ENCODE measurements at regions not wholly inside any gene's neighbourhood (a gene's known extent, or its start where the extent isn't known, plus 50 kb on each side); places are given as distances from the start of the nearest gene placed in this dataset.

DNA sequence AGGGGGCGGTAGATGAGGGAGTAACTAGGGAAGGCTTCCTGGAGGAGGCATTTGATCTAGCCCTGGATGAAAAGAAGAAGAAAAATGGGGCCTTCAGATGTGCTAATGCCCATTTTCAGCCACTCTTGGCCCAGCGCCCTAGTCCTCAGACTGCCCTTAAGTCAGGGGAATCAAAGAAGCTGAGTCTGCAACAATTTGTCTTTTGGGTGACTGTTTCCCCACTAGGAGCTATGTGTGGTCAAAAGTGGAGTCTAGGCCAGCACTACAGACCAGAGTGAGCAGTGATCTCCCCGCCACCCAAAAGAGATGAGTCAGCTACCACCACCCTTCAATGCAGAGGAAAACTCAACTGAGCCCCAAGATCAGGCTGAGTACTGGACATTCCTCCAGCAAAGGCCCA is 542.1 kb downstream of the BNC2 start:
- no peak for TF ChIP-seq EZH2 (optimal IDR thresholded peaks at IDR 0.05; ENCODE audit: low read depth, low read length)
- TF ChIP-seq, protein P1, sequence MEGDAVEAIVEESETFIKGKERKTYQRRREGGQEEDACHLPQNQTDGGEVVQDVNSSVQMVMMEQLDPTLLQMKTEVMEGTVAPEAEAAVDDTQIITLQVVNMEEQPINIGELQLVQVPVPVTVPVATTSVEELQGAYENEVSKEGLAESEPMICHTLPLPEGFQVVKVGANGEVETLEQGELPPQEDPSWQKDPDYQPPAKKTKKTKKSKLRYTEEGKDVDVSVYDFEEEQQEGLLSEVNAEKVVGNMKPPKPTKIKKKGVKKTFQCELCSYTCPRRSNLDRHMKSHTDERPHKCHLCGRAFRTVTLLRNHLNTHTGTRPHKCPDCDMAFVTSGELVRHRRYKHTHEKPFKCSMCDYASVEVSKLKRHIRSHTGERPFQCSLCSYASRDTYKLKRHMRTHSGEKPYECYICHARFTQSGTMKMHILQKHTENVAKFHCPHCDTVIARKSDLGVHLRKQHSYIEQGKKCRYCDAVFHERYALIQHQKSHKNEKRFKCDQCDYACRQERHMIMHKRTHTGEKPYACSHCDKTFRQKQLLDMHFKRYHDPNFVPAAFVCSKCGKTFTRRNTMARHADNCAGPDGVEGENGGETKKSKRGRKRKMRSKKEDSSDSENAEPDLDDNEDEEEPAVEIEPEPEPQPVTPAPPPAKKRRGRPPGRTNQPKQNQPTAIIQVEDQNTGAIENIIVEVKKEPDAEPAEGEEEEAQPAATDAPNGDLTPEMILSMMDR (IDR thresholded peaks at IDR 0.05; ENCODE audit: low read length): no peak
- no peak for TF ChIP-seq EZH2phosphoT487 (IDR thresholded peaks at IDR 0.05; ENCODE audit: low read length)
- no peak overlapping the region for H3K9ac ChIP-seq (ENCODE audit: low read length)
- no peaks in the 10 kb centered on the region for H4K20me1 ChIP-seq (ENCODE audit: insufficient read depth, low read length)
- H2AFZ ChIP-seq (ENCODE audit: low read length): no peak overlapping the region
- H3K4me1 ChIP-seq (ENCODE audit: low read length): no peaks in the 10 kb centered on the region
- H3K36me3 ChIP-seq (replicated peaks; ENCODE audit: insufficient read depth, low read length): no peaks in the 10 kb centered on the region
- no peak overlapping the region for H3K4me3 ChIP-seq (ENCODE audit: low read length)
- DNase-seq: no peak
- no peaks in the 10 kb centered on the region for H3K79me2 ChIP-seq (ENCODE audit: low read length)
- H3K4me2 ChIP-seq (ENCODE audit: low read depth, low read length): no peak overlapping the region
- no peaks in the 10 kb centered on the region for H3K9me2 ChIP-seq (replicated peaks; ENCODE audit: insufficient read depth, low read length)
- H3F3A ChIP-seq (ENCODE audit: insufficient read depth, low read length): no peaks in the 10 kb centered on the region
- no peaks in the 10 kb centered on the region for H3K9me3 ChIP-seq (replicated peaks; ENCODE audit: insufficient read depth, low read length)
- no peak overlapping the region for H3K27ac ChIP-seq (ENCODE audit: low read length)
- no peaks in the 10 kb centered on the region for H3K27me3 ChIP-seq (replicated peaks; ENCODE audit: insufficient read depth, low read length)

DNA sequence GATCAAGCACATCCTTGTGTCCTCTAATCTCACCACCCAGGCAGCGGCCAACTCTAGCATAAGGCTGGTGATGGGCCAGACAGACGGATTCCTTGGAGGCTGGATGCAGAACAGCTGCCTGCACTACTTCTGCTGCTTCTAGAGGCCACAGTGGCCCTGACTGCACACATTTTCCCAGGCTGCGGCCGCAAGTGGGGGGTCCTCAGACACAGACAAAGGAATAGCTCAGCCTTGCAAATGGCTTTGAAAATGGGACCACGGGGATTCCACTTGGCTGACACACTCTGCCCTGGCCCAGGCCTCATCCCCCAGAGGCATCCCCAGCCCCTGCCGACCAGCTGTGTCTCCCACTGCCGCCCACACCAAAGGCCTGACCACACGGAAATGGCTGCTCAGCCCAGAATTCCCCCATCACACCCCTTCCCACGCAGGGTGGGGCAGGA is 540.8 kb downstream of the BNC2 start:
- no peak for DNase-seq
- TF ChIP-seq, protein P1 (IDR thresholded peaks at IDR 0.05; ENCODE audit: low read length): no peak
- no peak for TF ChIP-seq EZH2phosphoT487 (IDR thresholded peaks at IDR 0.05; ENCODE audit: low read length)
- TF ChIP-seq EZH2 (optimal IDR thresholded peaks at IDR 0.05; ENCODE audit: low read depth, low read length): no peak

DNA sequence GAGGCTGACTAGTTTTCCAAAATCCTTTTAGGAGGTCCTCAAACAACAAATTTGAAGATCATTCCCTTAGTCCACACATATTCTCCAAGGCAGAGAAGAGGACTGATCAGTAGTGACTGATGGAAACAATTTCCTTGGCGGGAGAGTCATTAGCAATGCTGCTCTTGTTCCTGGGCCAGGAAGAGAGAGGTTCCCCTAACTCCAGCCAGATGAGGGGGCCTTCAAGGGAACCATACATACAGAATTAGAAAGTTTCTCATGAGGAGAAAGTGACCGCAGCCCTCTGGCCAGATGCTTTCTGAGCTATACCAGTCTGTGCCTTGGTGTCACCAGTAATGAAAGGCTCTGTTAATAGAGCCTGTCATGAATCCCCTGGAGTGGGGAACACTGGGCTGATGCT is 539.4 kb downstream of the BNC2 start:
- Histone ChIP-seq H3K36me3 (replicated peaks; ENCODE audit: insufficient read depth, low read length) (no peaks in the 10 kb centered on the region), H3K27me3 (replicated peaks; ENCODE audit: insufficient read depth, low read length) (no peaks in the 10 kb centered on the region)
- TF ChIP-seq EZH2 (optimal IDR thresholded peaks at IDR 0.05; ENCODE audit: low read depth, low read length): no peak
- TF ChIP-seq, protein P1 (IDR thresholded peaks at IDR 0.05; ENCODE audit: low read length): no peak
- TF ChIP-seq EZH2phosphoT487 (IDR thresholded peaks at IDR 0.05; ENCODE audit: low read length): no peak

More for the DNA sequence above, 540.8 kb downstream of the BNC2 start:
- H3K9me3 ChIP-seq (replicated peaks; ENCODE audit: insufficient read depth, low read length): no peaks in the 10 kb centered on the region
- H3K27me3 ChIP-seq (replicated peaks; ENCODE audit: insufficient read depth, low read length): no peaks in the 10 kb centered on the region
- no peaks in the 10 kb centered on the region for H3K9me2 ChIP-seq (replicated peaks; ENCODE audit: insufficient read depth, low read length)
- no peak overlapping the region for H3K4me3 ChIP-seq (ENCODE audit: low read length)
- no peak overlapping the region for H3K9ac ChIP-seq (ENCODE audit: low read length)
- no peaks in the 10 kb centered on the region for H3K4me1 ChIP-seq (ENCODE audit: low read length)
- H3K27ac ChIP-seq (ENCODE audit: low read length): no peak overlapping the region
- no peak overlapping the region for H3K4me2 ChIP-seq (ENCODE audit: low read depth, low read length)
- H3K79me2 ChIP-seq (ENCODE audit: low read length): no peaks in the 10 kb centered on the region
- no peak overlapping the region for H2AFZ ChIP-seq (ENCODE audit: low read length)
- no peaks in the 10 kb centered on the region for H3K36me3 ChIP-seq (replicated peaks; ENCODE audit: insufficient read depth, low read length)
- H4K20me1 ChIP-seq (ENCODE audit: insufficient read depth, low read length): no peaks in the 10 kb centered on the region
- H3F3A ChIP-seq (ENCODE audit: insufficient read depth, low read length): no peaks in the 10 kb centered on the region

More for the DNA sequence above, 539.4 kb downstream of the BNC2 start:
- no peak overlapping the region for H3K4me2 ChIP-seq (ENCODE audit: low read depth, low read length)
- DNase-seq: no peak
- H3K9me2 ChIP-seq (replicated peaks; ENCODE audit: insufficient read depth, low read length): no peaks in the 10 kb centered on the region
- H4K20me1 ChIP-seq (ENCODE audit: insufficient read depth, low read length): no peaks in the 10 kb centered on the region
- H3K9ac ChIP-seq (ENCODE audit: low read length): no peak overlapping the region
- no peak overlapping the region for H2AFZ ChIP-seq (ENCODE audit: low read length)
- H3K27ac ChIP-seq (ENCODE audit: low read length): no peak overlapping the region
- no peaks in the 10 kb centered on the region for H3K4me1 ChIP-seq (ENCODE audit: low read length)
- no peaks in the 10 kb centered on the region for H3K79me2 ChIP-seq (ENCODE audit: low read length)
- no peak overlapping the region for H3K4me3 ChIP-seq (ENCODE audit: low read length)
- no peaks in the 10 kb centered on the region for H3K9me3 ChIP-seq (replicated peaks; ENCODE audit: insufficient read depth, low read length)
- H3F3A ChIP-seq (ENCODE audit: insufficient read depth, low read length): no peaks in the 10 kb centered on the region

All from MM.1S (cell line).